Activated gamma-delta T cell treated with anti-CD3 and anti-CD28 coated beads, Interleukin-2, amount 50 U/mL, for 16 hours (primary cell): ENCODE measurements at regions not wholly inside any gene's neighbourhood (a gene's known extent, or its start where the extent isn't known, plus 50 kb on each side); places are given as distances from the start of the nearest gene placed in this dataset.
"Not testable (repeated sequence)": the region's sequence is repeated elsewhere in the genome, so short reads cannot be mapped to it uniquely, and the experiment has no call there.

Experiments
- DNase-seq: peaks from one replicate; pipeline ENCODE4 v3.0.0-alpha.2; 2020; ENCODE audit warnings: low read depth

- no peak for DNase-seq
Observed at GRCh38 chr20:4469910-4470309, 216.3 kb upstream of the PRNP start.

- no peak for DNase-seq
Observed at GRCh38 chr20:4468114-4468513, 218.1 kb upstream of the PRNP start.

GRCh38 chr20:4465855-4466545 is 216.9 kb upstream of the ADRA1D start:
- no peak for DNase-seq

GRCh38 chr20:4465212-4465611 is 216.1 kb upstream of the ADRA1D start:
- DNase-seq: no peak

- DNase-seq: not testable (repeated sequence)
Observed at GRCh38 chr20:4462801-4463200, 213.7 kb upstream of the ADRA1D start.

GRCh38 chr20:4459081-4459480 is 210.0 kb upstream of the ADRA1D start:
- no peak for DNase-seq

GRCh38 chr20:4457566-4458543 is 208.8 kb upstream of the ADRA1D start:
- no peak for DNase-seq

- DNase-seq: no peak
Observed at GRCh38 chr20:4455996-4456395, 206.9 kb upstream of the ADRA1D start.

GRCh38 chr20:4455301-4455701 is 206.2 kb upstream of the ADRA1D start:
- no peak for DNase-seq

- DNase-seq: no peak
Observed at GRCh38 chr20:4454111-4454510, 205.0 kb upstream of the ADRA1D start.

- no peak for DNase-seq
Observed at GRCh38 chr20:4453359-4453758, 204.3 kb upstream of the ADRA1D start.

GRCh38 chr20:4451487-4452081 is 202.5 kb upstream of the ADRA1D start:
- no peak for DNase-seq

GRCh38 chr20:4449957-4450715 is 201.0 kb upstream of the ADRA1D start:
- no peak for DNase-seq

- no peak for DNase-seq
Observed at GRCh38 chr20:4445784-4446183, 196.7 kb upstream of the ADRA1D start.

- DNase-seq: no peak
Observed at GRCh38 chr20:4445331-4445730, 196.2 kb upstream of the ADRA1D start.

- DNase-seq: no peak
Observed at GRCh38 chr20:4444404-4444803, 195.3 kb upstream of the ADRA1D start.

- DNase-seq: no peak
Observed at GRCh38 chr20:4443016-4443415, 193.9 kb upstream of the ADRA1D start.

GRCh38 chr20:4441871-4442270 is 192.8 kb upstream of the ADRA1D start:
- DNase-seq: no peak

GRCh38 chr20:4441191-4441590 is 192.1 kb upstream of the ADRA1D start:
- DNase-seq: no peak

GRCh38 chr20:4439461-4439860 is 190.4 kb upstream of the ADRA1D start:
- no peak for DNase-seq

- DNase-seq: no peak
Observed at GRCh38 chr20:4437131-4437530, 188.0 kb upstream of the ADRA1D start.
